ENCODE measurements at regions not wholly inside any gene's neighbourhood (a gene's known extent, or its start where the extent isn't known, plus 50 kb on each side); places are given as distances from the start of the nearest gene placed in this dataset.

- DNase-seq (ENCODE audit: low spot score): no peak
Measured at GRCh38 chr1:37085393-37085792, 51.1 kb upstream of the GRIK3 start.

- DNase-seq (ENCODE audit: low spot score): no peak
Measured at GRCh38 chr1:37089750-37090149, 55.4 kb upstream of the GRIK3 start.

GRCh38 chr1:37090671-37091070 lies 56.4 kb upstream of the GRIK3 start:
- DNase-seq (ENCODE audit: low spot score): no peak

- DNase-seq (ENCODE audit: low spot score): no peak
Measured at GRCh38 chr1:37092937-37093336, 58.6 kb upstream of the GRIK3 start.

GRCh38 chr1:37094302-37094701 lies 60.0 kb upstream of the GRIK3 start:
- DNase-seq (ENCODE audit: low spot score): no peak

- DNase-seq (ENCODE audit: low spot score): no peak
Measured at GRCh38 chr1:37096523-37096922, 62.2 kb upstream of the GRIK3 start.

GRCh38 chr1:37097731-37098130 lies 63.4 kb upstream of the GRIK3 start:
- DNase-seq (ENCODE audit: low spot score): no peak

- DNase-seq (ENCODE audit: low spot score): no peak
Measured at GRCh38 chr1:37098237-37098636, 63.9 kb upstream of the GRIK3 start.

GRCh38 chr1:37100310-37100709 lies 66.0 kb upstream of the GRIK3 start:
- DNase-seq (ENCODE audit: low spot score): no peak

- no peak for DNase-seq (ENCODE audit: low spot score)
Measured at GRCh38 chr1:37102656-37103382, 68.5 kb upstream of the GRIK3 start.

- DNase-seq (ENCODE audit: low spot score): no peak
Measured at GRCh38 chr1:37105911-37106310, 71.6 kb upstream of the GRIK3 start.

- no peak for DNase-seq (ENCODE audit: low spot score)
Measured at GRCh38 chr1:37107153-37107907, 73.0 kb upstream of the GRIK3 start.

GRCh38 chr1:37108596-37109188 lies 74.4 kb upstream of the GRIK3 start:
- DNase-seq (ENCODE audit: low spot score): no peak

- DNase-seq (ENCODE audit: low spot score): no peak
Measured at GRCh38 chr1:37112430-37112829, 78.1 kb upstream of the GRIK3 start.

GRCh38 chr1:37113285-37113997 lies 79.1 kb upstream of the GRIK3 start:
- DNase-seq (ENCODE audit: low spot score): no peak

GRCh38 chr1:37118790-37119189 lies 84.5 kb upstream of the GRIK3 start:
- no peak for DNase-seq (ENCODE audit: low spot score)

- DNase-seq (ENCODE audit: low spot score): no peak
Measured at GRCh38 chr1:37120279-37120678, 86.0 kb upstream of the GRIK3 start.

- DNase-seq (ENCODE audit: low spot score): no peak
Measured at GRCh38 chr1:37123276-37124115, 89.2 kb upstream of the GRIK3 start.

GRCh38 chr1:37124501-37124900 lies 90.2 kb upstream of the GRIK3 start:
- DNase-seq (ENCODE audit: low spot score): no peak

GRCh38 chr1:37125295-37125694 lies 91.0 kb upstream of the GRIK3 start:
- DNase-seq (ENCODE audit: low spot score): no peak

- no peak for DNase-seq (ENCODE audit: low spot score)
Measured at GRCh38 chr1:37127254-37127748, 93.0 kb upstream of the GRIK3 start.
